GM19035 (cell line): ENCODE measurements at regions not wholly inside any gene's neighbourhood (a gene's known extent, or its start where the extent isn't known, plus 50 kb on each side); places are given as distances from the start of the nearest gene placed in this dataset.
"Not testable (repeated sequence)": the region's sequence is repeated elsewhere in the genome, so short reads cannot be mapped to it uniquely, and the experiment has no call there.

Source experiments
- ATAC-seq: cut with Tn5 transposase; IDR thresholded peaks from one replicate; pipeline ENCODE4 v1.9.1; 2021; ENCODE audit not compliant: unreplicated experiment

GRCh38 chr4:159547645-159548308, 444.9 kb downstream of the RAPGEF2 start:
- ATAC-seq, result no peak

- ATAC-seq, result no peak
Measured at GRCh38 chr4:159549098-159549518, 446.2 kb downstream of the RAPGEF2 start.

DNA sequence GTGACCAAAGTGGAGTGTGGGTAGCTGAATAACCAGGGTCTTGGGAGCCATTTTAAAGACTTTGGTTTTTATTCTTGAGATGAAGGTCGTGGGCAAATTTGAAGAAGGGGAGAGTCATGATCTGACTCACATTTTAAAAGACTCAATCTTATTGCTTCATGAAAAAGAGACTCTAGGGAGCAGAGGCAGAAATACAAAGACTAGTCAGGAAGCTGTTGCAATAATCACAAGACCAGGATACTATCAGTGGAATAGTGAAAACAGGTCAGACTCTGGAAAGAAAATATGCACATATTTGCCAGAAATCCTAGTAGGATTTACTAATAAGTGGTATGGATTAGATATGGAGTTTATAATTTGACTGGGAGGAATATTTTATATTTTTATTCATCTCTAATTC, 448.4 kb downstream of the RAPGEF2 start:
- ATAC-seq, result no peak

DNA sequence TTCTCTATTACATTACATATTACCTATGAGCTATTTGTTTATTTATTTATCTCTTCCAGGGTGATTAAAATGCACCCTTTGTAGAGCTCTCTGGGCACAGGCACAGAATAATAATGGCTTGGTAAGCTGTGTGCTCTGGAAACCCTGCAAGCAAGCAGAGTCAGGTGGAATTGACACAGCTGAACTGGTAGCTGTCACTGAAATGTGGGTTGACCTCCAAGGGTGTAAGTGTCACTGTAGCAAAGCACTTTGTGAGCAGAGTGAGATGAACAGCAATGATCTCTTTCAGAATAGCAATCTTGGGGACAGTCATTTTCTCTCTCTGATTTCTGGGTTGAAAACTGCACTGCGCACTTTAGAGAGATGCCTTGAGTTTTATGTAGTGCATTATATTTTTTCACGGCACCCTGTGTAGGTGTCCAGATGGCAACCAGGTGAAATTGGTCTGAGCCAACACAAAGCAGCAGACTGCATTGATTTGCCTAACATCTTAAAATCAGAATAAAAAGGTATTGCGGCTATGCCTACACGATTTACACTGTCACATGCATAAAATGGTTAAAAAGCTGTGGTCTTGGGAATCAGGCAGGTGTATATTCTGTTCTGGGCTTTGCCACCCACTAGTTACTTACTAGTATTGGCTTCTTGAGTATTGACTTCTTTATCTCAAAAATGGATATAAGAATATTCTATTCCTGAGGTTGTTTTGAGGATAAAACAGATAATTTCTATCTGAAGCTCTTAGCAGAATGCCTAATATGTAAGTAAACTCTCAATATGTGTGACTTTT, 450.3 kb downstream of the RAPGEF2 start:
- no peak for ATAC-seq

DNA sequence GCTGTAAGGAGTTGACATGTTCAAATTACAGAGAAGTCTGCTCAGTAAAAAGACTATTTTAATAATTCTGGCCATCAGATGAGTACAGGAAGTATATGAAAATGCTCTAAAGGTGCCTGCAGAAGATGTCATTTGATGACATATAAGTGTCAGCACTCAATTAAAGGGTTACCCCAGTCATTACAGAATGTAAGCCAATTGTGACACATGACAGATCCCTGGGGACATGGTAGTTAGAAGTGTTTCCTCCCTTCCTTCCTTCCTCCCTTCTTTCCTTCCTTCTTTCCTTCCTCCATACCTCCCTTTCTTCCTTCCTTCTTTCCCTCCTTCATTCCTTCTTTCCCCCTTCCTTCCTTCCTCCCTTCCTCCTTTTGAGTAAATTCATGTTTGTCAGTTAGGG, 453.0 kb downstream of the RAPGEF2 start:
- ATAC-seq, result no peak

DNA sequence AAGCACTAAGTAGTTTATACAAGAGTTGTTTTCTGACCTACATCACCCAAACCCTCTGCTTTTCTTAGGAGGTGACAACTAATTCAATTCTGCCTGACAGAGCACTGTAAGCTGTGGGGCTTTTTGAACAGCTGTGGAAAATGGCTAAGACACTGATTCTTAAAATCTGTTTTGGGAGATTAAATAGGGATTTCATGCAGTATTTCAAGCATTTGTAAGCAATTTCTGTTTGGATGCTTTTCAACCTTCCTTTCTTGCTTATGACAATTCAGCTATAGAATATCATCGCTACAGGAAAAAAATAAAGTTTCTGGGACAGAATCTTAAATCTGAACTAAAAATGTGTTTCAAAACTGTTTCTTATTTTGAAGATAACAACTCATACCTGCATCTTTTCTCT, 459.5 kb downstream of the RAPGEF2 start:
- no peak for ATAC-seq

GRCh38 chr4:159563257-159563656, 460.4 kb downstream of the RAPGEF2 start:
- no peak for ATAC-seq

GRCh38 chr4:159564615-159565014, 461.7 kb downstream of the RAPGEF2 start:
- ATAC-seq, result no peak

DNA sequence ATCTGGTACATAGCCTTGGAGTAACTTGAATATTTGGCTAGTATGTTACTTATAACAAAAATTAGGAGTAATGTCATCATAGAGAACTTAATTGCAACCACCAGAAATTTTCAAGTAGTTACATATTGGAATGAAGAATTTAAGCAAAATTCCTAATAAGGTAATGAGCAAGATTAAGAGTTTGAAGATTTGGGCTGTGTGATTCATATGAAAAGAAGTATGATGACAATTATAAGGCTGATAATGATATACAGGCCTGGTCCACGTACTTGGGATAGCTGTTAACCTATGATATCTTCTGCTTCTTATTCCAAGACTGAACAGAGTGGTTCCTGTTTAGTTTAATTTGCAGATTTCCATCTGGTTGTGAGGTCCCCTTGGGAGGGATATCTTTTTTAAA, 463.9 kb downstream of the RAPGEF2 start:
- no peak for ATAC-seq

DNA sequence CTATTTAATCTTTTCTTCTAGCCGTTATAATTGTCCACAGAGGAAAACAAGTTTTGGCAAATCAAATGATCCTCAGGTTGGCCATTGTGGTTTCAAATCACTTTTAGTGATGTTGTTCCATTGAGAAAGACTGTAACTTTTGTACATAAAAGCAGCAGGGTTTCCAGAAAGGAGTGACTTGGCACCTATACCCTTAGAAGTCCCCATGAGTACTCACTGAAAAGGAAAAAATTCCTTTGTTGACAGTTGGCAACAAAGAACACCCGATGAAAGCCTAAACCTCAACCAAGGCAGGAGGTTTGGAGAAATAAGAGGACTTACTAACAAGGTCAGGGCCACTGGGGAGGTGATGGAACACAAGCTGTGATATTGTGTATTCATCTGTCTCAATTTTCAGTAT, 474.4 kb downstream of the RAPGEF2 start:
- ATAC-seq, result no peak

DNA sequence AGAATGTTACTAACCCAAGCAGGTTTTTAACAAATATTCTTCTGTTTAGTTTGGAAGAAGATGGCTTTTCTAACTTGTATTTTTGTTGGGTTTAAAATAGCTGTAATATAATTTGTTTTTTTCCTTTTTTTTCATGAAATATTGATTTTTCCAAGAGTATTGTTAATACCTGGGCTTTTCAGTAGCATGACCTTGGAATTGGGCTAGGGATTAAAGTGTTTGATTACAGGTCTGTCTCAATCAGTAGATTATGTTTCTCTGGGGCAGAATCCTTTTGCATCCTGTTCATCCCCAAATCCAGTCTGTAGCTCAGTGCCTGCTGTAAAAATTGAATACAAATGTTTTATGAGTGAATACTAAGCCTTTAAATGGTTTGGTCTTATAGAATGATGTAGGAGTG, 479.8 kb downstream of the RAPGEF2 start:
- ATAC-seq, result no peak

- no peak for ATAC-seq
Measured at GRCh38 chr4:159592898-159593556, 490.1 kb downstream of the RAPGEF2 start.

- ATAC-seq, result no peak
Measured at GRCh38 chr4:159593681-159594080, 490.8 kb downstream of the RAPGEF2 start.

GRCh38 chr4:159594576-159594975, 491.7 kb downstream of the RAPGEF2 start:
- ATAC-seq, result no peak

GRCh38 chr4:159595101-159595500, 492.2 kb downstream of the RAPGEF2 start:
- not testable (repeated sequence) for ATAC-seq

- ATAC-seq, result no peak
Measured at GRCh38 chr4:159598602-159599001, 495.7 kb downstream of the RAPGEF2 start.

DNA sequence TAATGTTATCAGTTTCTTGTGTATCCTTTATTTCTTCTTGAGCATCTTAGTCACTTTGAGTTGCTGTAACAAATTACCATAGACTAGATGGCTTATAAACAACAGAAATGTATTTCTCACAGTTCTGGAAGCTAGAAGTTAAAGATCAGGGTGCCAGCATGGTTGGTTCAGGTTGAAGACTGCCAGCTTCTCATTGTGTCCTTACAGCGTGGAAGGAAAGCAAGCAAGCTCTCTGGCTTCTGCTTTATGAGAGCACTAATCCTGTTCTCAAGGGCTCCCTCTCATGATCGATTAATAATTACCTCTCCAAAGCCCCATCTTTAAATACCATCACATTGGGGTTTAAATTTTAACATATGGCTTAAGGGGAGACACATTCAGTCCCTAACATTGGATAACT, 497.2 kb downstream of the RAPGEF2 start:
- ATAC-seq, result no peak

- ATAC-seq, result no peak
Measured at GRCh38 chr4:159604781-159605180, 501.9 kb downstream of the RAPGEF2 start.

GRCh38 chr4:159606835-159607234, 504.0 kb downstream of the RAPGEF2 start:
- no peak for ATAC-seq

- ATAC-seq, result no peak
Measured at GRCh38 chr4:159607809-159608208, 504.9 kb downstream of the RAPGEF2 start.

- ATAC-seq, result no peak
Measured at GRCh38 chr4:159608436-159608835, 505.6 kb downstream of the RAPGEF2 start.

DNA sequence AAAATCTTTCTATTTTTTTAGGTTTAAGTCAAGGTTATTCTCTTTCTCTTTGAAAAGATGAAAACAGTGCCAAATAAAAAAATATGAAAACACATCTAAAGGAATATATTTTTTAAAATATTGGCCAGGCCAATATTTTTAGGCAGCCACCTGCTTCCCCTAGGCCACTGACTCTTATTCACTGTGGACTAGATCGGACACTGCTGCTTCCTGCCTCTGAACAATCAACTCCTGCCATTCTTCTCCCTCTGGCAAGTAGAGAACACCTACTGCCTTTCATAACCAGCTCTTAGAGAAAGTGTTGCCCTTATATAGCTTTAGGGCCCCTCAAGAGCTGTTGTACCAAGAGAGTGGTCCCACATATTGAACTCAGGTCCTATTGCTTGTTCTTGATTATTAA, 529.2 kb downstream of the RAPGEF2 start:
- ATAC-seq, result no peak
